ENCODE measurements at regions not wholly inside any gene's neighbourhood (a gene's known extent, or its start where the extent isn't known, plus 50 kb on each side); places are given as distances from the start of the nearest gene placed in this dataset.

DNA sequence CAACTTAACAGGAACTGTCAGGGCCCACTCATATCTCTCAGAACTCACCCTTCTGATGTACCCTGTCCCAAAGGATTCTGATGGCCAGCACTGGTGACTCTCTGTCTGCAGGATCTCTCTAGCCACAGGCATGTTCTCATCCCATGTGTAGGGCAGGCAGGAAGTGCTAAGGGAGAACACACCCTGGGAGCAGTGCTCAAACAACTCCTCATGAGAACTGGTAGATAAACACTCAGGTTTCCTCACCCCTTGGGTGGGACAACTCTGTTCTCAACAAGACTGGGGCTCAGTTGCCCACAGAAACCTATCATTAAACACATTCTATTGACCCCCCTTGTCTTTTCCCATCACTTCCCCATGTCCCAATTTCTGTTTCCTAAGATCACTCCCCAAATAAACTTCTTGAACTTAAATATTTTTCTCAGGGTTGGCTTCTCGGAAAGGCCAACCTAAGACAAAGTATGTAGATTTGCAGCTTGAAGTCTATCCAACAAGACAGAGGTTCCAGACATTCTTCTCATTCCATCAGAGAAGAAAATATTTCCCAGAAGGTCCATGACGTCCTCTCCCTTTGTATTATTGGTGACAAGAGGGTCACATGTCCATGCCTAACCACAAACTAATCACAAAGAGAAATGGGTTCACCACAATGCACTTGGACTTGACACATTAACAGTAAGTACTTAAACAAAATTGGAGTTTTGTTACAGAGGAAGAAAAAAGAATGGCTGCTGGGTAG is 276.6 kb upstream of the GADL1 start:
- Histone ChIP-seq H3K36me3 (ENCODE audit: control insufficient read depth, insufficient read depth, low read length) (no peaks in the 10 kb centered on the region), H3K27me3 (replicated peaks; ENCODE audit: control insufficient read depth, insufficient read depth, low read length) (no peaks in the 10 kb centered on the region), H3K4me1 (peaks cover 17% of the 10 kb centered on the region), H3K9me3 (no peaks in the 10 kb centered on the region; the same call in 1 of the 2 replicates), H3K4me3 (ENCODE audit: low read depth, low read length) (no peak overlapping the region)
- BruUV-seq (replicated peaks): no TSS peak
- H3K9me3 Mint-ChIP-seq (ENCODE audit: unreplicated experiment): peaks cover 30% of the 10 kb centered on the region
- intact Hi-C loops (cut with micrococcal nuclease; ENCODE audit: unreplicated experiment): no loop called here
- POLR2A ChIA-PET: no interaction called here
- H3K4me3 Mint-ChIP-seq (ENCODE audit: unreplicated experiment): peak overlapping the region; percentile 14
- DNase-seq: no peak
- H3K4me1 Mint-ChIP-seq (ENCODE audit: low read depth, unreplicated experiment): peaks cover 24% of the 10 kb centered on the region
- peak overlapping the region; percentile 65 for H3K27ac Mint-ChIP-seq (ENCODE audit: unreplicated experiment)
- H3K27me3 Mint-ChIP-seq (ENCODE audit: insufficient read depth, unreplicated experiment): no peaks in the 10 kb centered on the region
- no peaks in the 10 kb centered on the region for H3K36me3 Mint-ChIP-seq (ENCODE audit: insufficient read depth, unreplicated experiment)
- CTCF ChIA-PET: no interaction called here
- TF ChIP-seq, protein P1, sequence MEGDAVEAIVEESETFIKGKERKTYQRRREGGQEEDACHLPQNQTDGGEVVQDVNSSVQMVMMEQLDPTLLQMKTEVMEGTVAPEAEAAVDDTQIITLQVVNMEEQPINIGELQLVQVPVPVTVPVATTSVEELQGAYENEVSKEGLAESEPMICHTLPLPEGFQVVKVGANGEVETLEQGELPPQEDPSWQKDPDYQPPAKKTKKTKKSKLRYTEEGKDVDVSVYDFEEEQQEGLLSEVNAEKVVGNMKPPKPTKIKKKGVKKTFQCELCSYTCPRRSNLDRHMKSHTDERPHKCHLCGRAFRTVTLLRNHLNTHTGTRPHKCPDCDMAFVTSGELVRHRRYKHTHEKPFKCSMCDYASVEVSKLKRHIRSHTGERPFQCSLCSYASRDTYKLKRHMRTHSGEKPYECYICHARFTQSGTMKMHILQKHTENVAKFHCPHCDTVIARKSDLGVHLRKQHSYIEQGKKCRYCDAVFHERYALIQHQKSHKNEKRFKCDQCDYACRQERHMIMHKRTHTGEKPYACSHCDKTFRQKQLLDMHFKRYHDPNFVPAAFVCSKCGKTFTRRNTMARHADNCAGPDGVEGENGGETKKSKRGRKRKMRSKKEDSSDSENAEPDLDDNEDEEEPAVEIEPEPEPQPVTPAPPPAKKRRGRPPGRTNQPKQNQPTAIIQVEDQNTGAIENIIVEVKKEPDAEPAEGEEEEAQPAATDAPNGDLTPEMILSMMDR (IDR thresholded peaks at IDR 0.05; ENCODE audit: insufficient read depth in 1 of 2, low read depth in 1 of 2, low read length in 1 of 2, severe bottlenecking in 1 of 2, unreplicated experiment in 1 of 2): no peak

GRCh38 chr3:31172336-31172735 is 277.9 kb upstream of the GADL1 start:
- CTCF ChIA-PET: no interaction called here
- intact Hi-C loops (cut with micrococcal nuclease; ENCODE audit: unreplicated experiment): no loop called here
- Mint-ChIP-seq H3K36me3 (ENCODE audit: insufficient read depth, unreplicated experiment) (no peaks in the 10 kb centered on the region), H3K27ac (ENCODE audit: unreplicated experiment) (no peak overlapping the region), H3K4me3 (ENCODE audit: unreplicated experiment) (no peak overlapping the region), H3K9me3 (ENCODE audit: unreplicated experiment) (peaks cover 30% of the 10 kb centered on the region), H3K4me1 (ENCODE audit: low read depth, unreplicated experiment) (peaks cover 20% of the 10 kb centered on the region), H3K27me3 (ENCODE audit: insufficient read depth, unreplicated experiment) (no peaks in the 10 kb centered on the region)
- no peak for DNase-seq
- H3K27me3 ChIP-seq (replicated peaks; ENCODE audit: control insufficient read depth, insufficient read depth, low read length): no peaks in the 10 kb centered on the region
- H3K4me1 ChIP-seq: peaks cover 10% of the 10 kb centered on the region
- BruUV-seq (replicated peaks): no TSS peak
- no peaks in the 10 kb centered on the region; the same call in 1 of the 2 replicates for H3K9me3 ChIP-seq
- POLR2A ChIA-PET: no interaction called here
- TF ChIP-seq, protein P1 (IDR thresholded peaks at IDR 0.05; ENCODE audit: insufficient read depth in 1 of 2, low read depth in 1 of 2, low read length in 1 of 2, severe bottlenecking in 1 of 2, unreplicated experiment in 1 of 2): no peak
- no peak overlapping the region for H3K4me3 ChIP-seq (ENCODE audit: low read depth, low read length)
- H3K36me3 ChIP-seq (ENCODE audit: control insufficient read depth, insufficient read depth, low read length): no peaks in the 10 kb centered on the region

- ChIA-PET CTCF (interaction anchor here (0.5 kb wide), 1 partner anchor 81 kb away, joined by 3 read pairs; no protein-coding TSS in a partner anchor), POLR2A (no interaction called here)
- H3K27me3 ChIP-seq (replicated peaks; ENCODE audit: control insufficient read depth, insufficient read depth, low read length): no peaks in the 10 kb centered on the region
- no TSS peak for BruUV-seq (replicated peaks)
- no peaks in the 10 kb centered on the region for H3K36me3 Mint-ChIP-seq (ENCODE audit: insufficient read depth, unreplicated experiment)
- peaks cover 20% of the 10 kb centered on the region for H3K4me1 Mint-ChIP-seq (ENCODE audit: low read depth, unreplicated experiment)
- DNase-seq: no peak
- TF ChIP-seq, protein P1 (IDR thresholded peaks at IDR 0.05; ENCODE audit: insufficient read depth in 1 of 2, low read depth in 1 of 2, low read length in 1 of 2, severe bottlenecking in 1 of 2, unreplicated experiment in 1 of 2): no peak
- no peak overlapping the region for H3K27ac Mint-ChIP-seq (ENCODE audit: unreplicated experiment)
- peaks cover 10% of the 10 kb centered on the region for H3K4me1 ChIP-seq
- H3K36me3 ChIP-seq (ENCODE audit: control insufficient read depth, insufficient read depth, low read length): no peaks in the 10 kb centered on the region
- H3K4me3 Mint-ChIP-seq (ENCODE audit: unreplicated experiment): no peak overlapping the region
- no peak overlapping the region for H3K4me3 ChIP-seq (ENCODE audit: low read depth, low read length)
- intact Hi-C loops (cut with micrococcal nuclease; ENCODE audit: unreplicated experiment): no loop called here
- peaks cover 30% of the 10 kb centered on the region for H3K9me3 Mint-ChIP-seq (ENCODE audit: unreplicated experiment)
- no peaks in the 10 kb centered on the region; the same call in 1 of the 2 replicates for H3K9me3 ChIP-seq
- no peaks in the 10 kb centered on the region for H3K27me3 Mint-ChIP-seq (ENCODE audit: insufficient read depth, unreplicated experiment)
These were observed 278.8 kb upstream of the GADL1 start for GRCh38 chr3:31173118-31173718.
